Heart right ventricle (tissue), 16 donors: ENCODE measurements at regions not wholly inside any gene's neighbourhood (a gene's known extent, or its start where the extent isn't known, plus 50 kb on each side); places are given as distances from the start of the nearest gene placed in this dataset.

Experiments
- ATAC-seq, 8 donors: fragments of 200-7000 bp; cut with Tn5 transposase; one replicate each; pipeline ENCODE4 v1.9.1; 2020; ENCODE audit warnings: mild to moderate bottlenecking in 8 of 8, moderate library complexity in 8 of 8, moderate number of reproducible peaks in 1 of 8
- DNase-seq, 2 donors: peaks; one replicate each; pipeline ENCODE4 v3.0.0-alpha.2; 2020
- H3K27ac ChIP-seq, 10 donors: fragments of 200-600 bp; sonication (generic) in 2 of 10; one replicate each; pipeline versions ENCODE4 v1.5.0 to v1.8.0; 2020 to 2022; ENCODE audit warnings: mild to moderate bottlenecking in 3 of 10
- H3K27me3 ChIP-seq, 7 donors: fragments of 200-600 bp; one replicate each; pipeline ENCODE4 v1.8.0; 2021 to 2022; ENCODE audit warnings: mild to moderate bottlenecking in 2 of 7
- H3K36me3 ChIP-seq, 9 donors: fragments of 200-600 bp; sonication (generic) in 1 of 9; one replicate each; pipeline versions ENCODE4 v1.5.0 to v1.8.0; 2020 to 2022; ENCODE audit warnings: mild to moderate bottlenecking in 2 of 9
- H3K4me1 ChIP-seq, 9 donors: fragments of 200-600 bp; sonication (generic) in 1 of 9; one replicate each; pipeline versions ENCODE4 v1.5.0 to v1.8.0; 2020 to 2022; ENCODE audit warnings: mild to moderate bottlenecking in 4 of 9
- H3K4me3 ChIP-seq, 10 donors: fragments of 200-600 bp; sonication (generic) in 2 of 10; one replicate each; pipeline versions ENCODE4 v1.5.0 to v1.8.0; 2020 to 2022; ENCODE audit warnings: mild to moderate bottlenecking in 7 of 10, moderate library complexity in 2 of 10
- H3K9me3 ChIP-seq, 11 donors: fragments of 200-600 bp in 10 of 11; sonication (generic) in 2 of 11; one replicate each; pipeline versions ENCODE4 v1.5.0 to v1.8.0; 2013 to 2022; ENCODE audit warnings: mild to moderate bottlenecking in 2 of 11, control low read depth in 1 of 11, moderate library complexity in 1 of 11
- WGBS, 2 donors: extraction: QIAGEN DNeasy Blood & Tissue Kit; methylation state at CpG; one replicate each; pipeline ENCODE4 v1.1.7; 2013; ENCODE audit warnings: inconsistent platforms in 1 of 2; 5-methylcytosine and 5-hydroxymethylcytosine counted together
- intact Hi-C, 10 donors: fragments of 100-400 bp; cut with DNase I; formaldehyde crosslinking; loops; one replicate each; pipeline versions ENCODE4 v1.11.1 to v1.14.2; 2022
- TF ChIP-seq, protein P1 (sequence below), 9 donors: fragments of 200-600 bp; sonication (generic) in 2 of 9; IDR thresholded peaks; one replicate each; pipeline versions ENCODE4 v1.5.0 to v1.8.0; 2021 to 2022; ENCODE audit warnings: antibody characterized with exemption in 9 of 9, mild to moderate bottlenecking in 5 of 9, moderate library complexity in 1 of 9
- donor health status: Arrhythmogenic right ventricular cardiomyopathy.
- donor health status: ischemic (EF 13 %, LVEDD 7.1; RV severe dilation, severe dysfunction).
- donor health status: healthy with polysubstance abuse.
- donor health status: DM: no; HTN: yes; CAD: no.
- donor health status: DM: no; HTN: no; CAD: no.
- donor health status: ischemic (EF 25% LVEDD 6.9; RV normal size, moderate dysfunction).
- donor health status: ischemic (EF 25% LVEDD 5.7; RV mildly dilated, moderate dysfunction).
- donor health status: healthy.
- donor health status: DM: yes; HTN: yes; CAD: no.
- donor health status: Ischemic cardiomyopathy.
- donor health status: ischemic (EF 35%, LVEDD 5.7; RV mildly dilated, moderate dysfunction).
- donor health status: nonischemic (EF 11% LVEDD 7.7; RV severe dilation, severe dysfunction).
- donor health status: DM: yes; HTN: yes; CAD: no.
- donor health status: PGD.
- donor health status: ischemic (EF 29% LVEDD 5.4; RV normal size, mild dysfunction).
- donor health status: nonischemic (EF 23%, LVEDD 6.1; RV moderate dilation, normal function).

DNA sequence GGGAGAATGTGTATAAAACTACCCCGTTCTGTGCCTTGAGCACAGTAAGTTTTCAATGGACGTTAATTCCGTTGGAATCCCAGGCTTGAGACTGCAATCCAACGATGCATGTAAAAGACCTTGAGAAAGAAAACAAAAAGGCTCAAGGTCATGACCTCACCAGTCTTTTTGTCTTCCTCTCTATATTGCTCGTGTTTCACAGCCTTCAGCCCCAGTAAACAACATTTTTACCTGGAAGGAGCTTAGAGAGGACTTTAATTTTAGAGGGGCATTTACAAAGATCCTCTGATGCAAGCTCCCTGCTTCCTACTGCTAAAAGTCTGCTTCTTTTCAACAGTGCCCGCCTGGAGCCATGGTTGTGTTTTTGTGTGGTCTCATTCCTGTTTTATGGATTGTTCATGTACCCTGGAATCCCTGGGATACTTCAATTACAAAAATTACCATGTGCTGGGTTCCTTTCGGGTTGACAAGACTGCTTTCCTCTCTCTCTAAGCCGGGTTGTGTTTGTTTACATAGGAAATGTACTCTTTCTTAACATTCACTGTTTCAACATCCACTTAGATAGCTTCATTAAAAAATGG lies 320.1 kb upstream of the NFE2L3 start:
- peak overlapping the region in 7 of 10 donors; percentile 11 to 66 (median 45) for H3K27ac ChIP-seq
- 51 to 57% methylated on average over 8 of the region's 8 CpGs for WGBS, 2 donors
- intact Hi-C loops = no loop called here
- H3K9me3 ChIP-seq = peaks cover 0 to 3% (median 0%) of the 10 kb centered on the region in 11 donors
- no peak for DNase-seq
- TF ChIP-seq, protein P1, sequence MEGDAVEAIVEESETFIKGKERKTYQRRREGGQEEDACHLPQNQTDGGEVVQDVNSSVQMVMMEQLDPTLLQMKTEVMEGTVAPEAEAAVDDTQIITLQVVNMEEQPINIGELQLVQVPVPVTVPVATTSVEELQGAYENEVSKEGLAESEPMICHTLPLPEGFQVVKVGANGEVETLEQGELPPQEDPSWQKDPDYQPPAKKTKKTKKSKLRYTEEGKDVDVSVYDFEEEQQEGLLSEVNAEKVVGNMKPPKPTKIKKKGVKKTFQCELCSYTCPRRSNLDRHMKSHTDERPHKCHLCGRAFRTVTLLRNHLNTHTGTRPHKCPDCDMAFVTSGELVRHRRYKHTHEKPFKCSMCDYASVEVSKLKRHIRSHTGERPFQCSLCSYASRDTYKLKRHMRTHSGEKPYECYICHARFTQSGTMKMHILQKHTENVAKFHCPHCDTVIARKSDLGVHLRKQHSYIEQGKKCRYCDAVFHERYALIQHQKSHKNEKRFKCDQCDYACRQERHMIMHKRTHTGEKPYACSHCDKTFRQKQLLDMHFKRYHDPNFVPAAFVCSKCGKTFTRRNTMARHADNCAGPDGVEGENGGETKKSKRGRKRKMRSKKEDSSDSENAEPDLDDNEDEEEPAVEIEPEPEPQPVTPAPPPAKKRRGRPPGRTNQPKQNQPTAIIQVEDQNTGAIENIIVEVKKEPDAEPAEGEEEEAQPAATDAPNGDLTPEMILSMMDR (IDR thresholded peaks at IDR 0.05) = no peak
- peaks cover 0 to 17% (median 4%) of the 10 kb centered on the region in 9 donors for H3K4me1 ChIP-seq
- no peaks in the 10 kb centered on the region for H3K27me3 ChIP-seq
- no peak overlapping the region for H3K4me3 ChIP-seq
- ATAC-seq = no peak
- no peaks in the 10 kb centered on the region for H3K36me3 ChIP-seq

DNA sequence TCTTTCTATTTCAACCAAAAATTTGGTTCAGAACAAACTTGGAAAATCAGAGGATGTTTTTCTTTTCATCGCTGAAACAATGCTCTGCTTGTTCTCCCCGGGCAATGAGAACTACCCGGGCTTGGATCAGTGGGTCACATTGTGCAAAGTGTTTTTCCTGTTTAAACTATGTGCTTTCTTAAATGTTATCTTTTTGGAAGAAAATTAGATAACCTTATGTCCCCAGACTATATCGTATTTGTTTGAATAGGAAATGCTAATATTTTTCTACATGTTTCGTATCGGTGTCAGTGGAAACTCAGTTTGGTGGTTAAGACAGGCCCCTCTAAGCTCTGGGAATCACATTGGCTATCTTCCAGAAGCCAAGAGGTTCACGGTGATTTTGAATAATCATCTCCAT lies 319.5 kb upstream of the NFE2L3 start:
- TF ChIP-seq, protein P1 (IDR thresholded peaks at IDR 0.05) = no peak
- Histone ChIP-seq H3K27ac (peak overlapping the region in 6 of 10 donors; percentile 11 to 66 (median 49)), H3K4me3 (no peak overlapping the region), H3K27me3 (no peaks in the 10 kb centered on the region), H3K9me3 (peaks cover 0 to 3% (median 0%) of the 10 kb centered on the region in 11 donors), H3K36me3 (no peaks in the 10 kb centered on the region), H3K4me1 (peaks cover 0 to 17% (median 4%) of the 10 kb centered on the region in 9 donors)
- intact Hi-C loops = no loop called here
- ATAC-seq (peak in 3 of 8 donors; percentile 29 to 61 (median 44)), DNase-seq (no peak)
- WGBS, 2 donors = 48 to 58% methylated on average over 7 of the region's 7 CpGs

DNA sequence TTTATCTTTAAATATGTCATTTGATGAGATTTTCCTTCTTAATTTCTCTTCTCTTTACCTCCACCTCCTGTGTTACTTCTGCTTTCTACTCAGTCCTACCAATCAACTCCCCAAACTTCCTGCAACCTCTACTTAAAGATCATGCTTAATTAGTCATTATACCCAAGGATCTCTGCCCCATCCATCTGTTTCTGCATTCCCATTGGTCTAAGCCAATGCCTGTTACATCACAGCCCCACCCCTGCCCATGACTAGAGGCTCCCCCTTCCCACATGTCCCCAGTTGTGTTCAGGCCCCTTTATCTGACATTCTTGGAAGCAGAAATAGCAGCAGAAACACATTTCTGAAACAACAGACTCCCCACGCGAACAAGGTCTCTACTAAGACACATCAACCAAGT lies 319.1 kb upstream of the NFE2L3 start:
- H3K27ac ChIP-seq = peak overlapping the region in 3 of 10 donors; percentile 45 to 66 (median 61)
- no peak overlapping the region for H3K4me3 ChIP-seq
- intact Hi-C loops = no loop called here
- no peak for DNase-seq
- H3K36me3 ChIP-seq = no peaks in the 10 kb centered on the region
- 63 to 67% methylated on average over 2 of the region's 2 CpGs for WGBS, 2 donors
- H3K9me3 ChIP-seq = peaks cover 0 to 3% (median 0%) of the 10 kb centered on the region in 11 donors
- H3K27me3 ChIP-seq = no peaks in the 10 kb centered on the region
- TF ChIP-seq, protein P1 (IDR thresholded peaks at IDR 0.05) = no peak
- peak in 4 of 8 donors; percentile 26 to 75 (median 53) for ATAC-seq
- H3K4me1 ChIP-seq = peaks cover 0 to 17% (median 4%) of the 10 kb centered on the region in 9 donors

- DNase-seq (no peak), ATAC-seq (no peak)
- WGBS, 2 donors = 82 to 86% methylated on average over 4 of the region's 4 CpGs
- Histone ChIP-seq H3K36me3 (no peaks in the 10 kb centered on the region), H3K9me3 (no peaks in the 10 kb centered on the region), H3K27ac (no peak overlapping the region), H3K4me1 (peaks cover 0 to 17% (median 4%) of the 10 kb centered on the region in 9 donors), H3K27me3 (peaks cover 0 to 4% (median 0%) of the 10 kb centered on the region in 7 donors), H3K4me3 (no peak overlapping the region)
- intact Hi-C loops = no loop called here
- TF ChIP-seq, protein P1 (IDR thresholded peaks at IDR 0.05) = no peak
These were observed 317.9 kb upstream of the NFE2L3 start for GRCh38 chr7:25834050-25834449.
